ENCODE measurements at regions not wholly inside any gene's neighbourhood (a gene's known extent, or its start where the extent isn't known, plus 50 kb on each side); places are given as distances from the start of the nearest gene placed in this dataset.

- no peak for DNase-seq
Measured at GRCh38 chr5:40385544-40385943, 294.2 kb upstream of the PTGER4 start.

GRCh38 chr5:40384782-40385390 is 294.8 kb upstream of the PTGER4 start:
- no peak for DNase-seq

GRCh38 chr5:40383749-40384651 is 295.7 kb upstream of the PTGER4 start:
- DNase-seq, result no peak

- DNase-seq, result no peak
Measured at GRCh38 chr5:40381676-40382363, 297.9 kb upstream of the PTGER4 start.

- DNase-seq, result no peak
Measured at GRCh38 chr5:40381016-40381415, 298.7 kb upstream of the PTGER4 start.

GRCh38 chr5:40378396-40379177 is 301.1 kb upstream of the PTGER4 start:
- no peak for DNase-seq

- no peak for DNase-seq
Measured at GRCh38 chr5:40376566-40376965, 303.1 kb upstream of the PTGER4 start.

- DNase-seq, result no peak
Measured at GRCh38 chr5:40374853-40375252, 304.9 kb upstream of the PTGER4 start.

GRCh38 chr5:40368200-40368599 is 311.5 kb upstream of the PTGER4 start:
- DNase-seq, result no peak

GRCh38 chr5:40367255-40367654 is 312.5 kb upstream of the PTGER4 start:
- DNase-seq, result peak in 1 of 2 donors; percentile 33

GRCh38 chr5:40365342-40366330 is 314.1 kb upstream of the PTGER4 start:
- DNase-seq, result no peak

GRCh38 chr5:40364441-40364840 is 315.3 kb upstream of the PTGER4 start:
- DNase-seq, result no peak

- DNase-seq, result no peak
Measured at GRCh38 chr5:40361378-40361777, 318.3 kb upstream of the PTGER4 start.

- DNase-seq, result no peak
Measured at GRCh38 chr5:40360685-40361084, 319.0 kb upstream of the PTGER4 start.

GRCh38 chr5:40359832-40360231 is 319.9 kb upstream of the PTGER4 start:
- DNase-seq, result no peak

GRCh38 chr5:40359093-40359492 is 320.6 kb upstream of the PTGER4 start:
- no peak for DNase-seq

GRCh38 chr5:40356248-40356647 is 323.5 kb upstream of the PTGER4 start:
- no peak for DNase-seq

- DNase-seq, result no peak
Measured at GRCh38 chr5:40355846-40356245, 323.9 kb upstream of the PTGER4 start.

- no peak for DNase-seq
Measured at GRCh38 chr5:40355181-40355580, 324.5 kb upstream of the PTGER4 start.

GRCh38 chr5:40354171-40354570 is 325.5 kb upstream of the PTGER4 start:
- DNase-seq, result no peak

- no peak for DNase-seq
Measured at GRCh38 chr5:40353442-40353841, 326.3 kb upstream of the PTGER4 start.
